ENCODE measurements at regions not wholly inside any gene's neighbourhood (a gene's known extent, or its start where the extent isn't known, plus 50 kb on each side); places are given as distances from the start of the nearest gene placed in this dataset.
"Not testable (repeated sequence)": the region's sequence is repeated elsewhere in the genome, so short reads cannot be mapped to it uniquely, and the experiment has no call there.

- DNase-seq (no peak), ATAC-seq (no peak)
- TF ChIP-seq, protein P1, sequence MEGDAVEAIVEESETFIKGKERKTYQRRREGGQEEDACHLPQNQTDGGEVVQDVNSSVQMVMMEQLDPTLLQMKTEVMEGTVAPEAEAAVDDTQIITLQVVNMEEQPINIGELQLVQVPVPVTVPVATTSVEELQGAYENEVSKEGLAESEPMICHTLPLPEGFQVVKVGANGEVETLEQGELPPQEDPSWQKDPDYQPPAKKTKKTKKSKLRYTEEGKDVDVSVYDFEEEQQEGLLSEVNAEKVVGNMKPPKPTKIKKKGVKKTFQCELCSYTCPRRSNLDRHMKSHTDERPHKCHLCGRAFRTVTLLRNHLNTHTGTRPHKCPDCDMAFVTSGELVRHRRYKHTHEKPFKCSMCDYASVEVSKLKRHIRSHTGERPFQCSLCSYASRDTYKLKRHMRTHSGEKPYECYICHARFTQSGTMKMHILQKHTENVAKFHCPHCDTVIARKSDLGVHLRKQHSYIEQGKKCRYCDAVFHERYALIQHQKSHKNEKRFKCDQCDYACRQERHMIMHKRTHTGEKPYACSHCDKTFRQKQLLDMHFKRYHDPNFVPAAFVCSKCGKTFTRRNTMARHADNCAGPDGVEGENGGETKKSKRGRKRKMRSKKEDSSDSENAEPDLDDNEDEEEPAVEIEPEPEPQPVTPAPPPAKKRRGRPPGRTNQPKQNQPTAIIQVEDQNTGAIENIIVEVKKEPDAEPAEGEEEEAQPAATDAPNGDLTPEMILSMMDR (IDR thresholded peaks at IDR 0.05) = no peak
- no peak overlapping the region for H3K4me3 ChIP-seq
- no peak overlapping the region for H3K27ac ChIP-seq
- intact Hi-C loops (cut with DNase I) = no loop called here
- H3K9me3 ChIP-seq = peaks cover 0 to 8% of the 10 kb centered on the region in 2 donors
- no peaks in the 10 kb centered on the region for H3K36me3 ChIP-seq
- H3K27me3 ChIP-seq = no peaks in the 10 kb centered on the region
- no peaks in the 10 kb centered on the region for H3K4me1 ChIP-seq
These were observed 92.8 kb upstream of the EPB41L4A start for GRCh38 chr5:112511920-112512319.

GRCh38 chr5:112512901-112513300 lies 93.8 kb upstream of the EPB41L4A start:
- no peak for ATAC-seq
- H3K4me3 ChIP-seq = no peak overlapping the region
- no peak for DNase-seq

DNA sequence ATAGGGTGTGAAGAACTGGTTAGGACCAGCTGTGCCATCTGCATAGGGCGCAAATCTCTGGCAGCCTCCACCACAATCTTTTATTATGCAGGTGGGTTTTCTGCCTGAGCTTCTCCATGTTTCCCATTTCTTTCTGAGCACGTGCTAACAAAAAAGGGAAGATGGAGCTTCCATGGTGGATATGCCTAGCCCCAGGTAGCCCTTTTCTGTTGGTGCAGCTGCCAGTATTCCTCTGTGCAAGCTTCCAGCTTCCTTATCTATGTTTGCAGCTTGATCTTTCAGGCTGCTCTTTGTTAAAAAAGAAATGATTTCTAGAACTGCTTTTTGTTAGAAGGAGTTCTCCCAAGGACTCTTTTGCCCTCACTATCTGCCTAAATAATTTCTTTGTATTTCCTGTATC lies 95.0 kb upstream of the EPB41L4A start:
- TF ChIP-seq, protein P1 (IDR thresholded peaks at IDR 0.05) = no peak
- ATAC-seq (no peak), DNase-seq (no peak)
- Histone ChIP-seq H3K27me3 (no peaks in the 10 kb centered on the region), H3K4me3 (no peak overlapping the region), H3K36me3 (no peaks in the 10 kb centered on the region), H3K9me3 (peaks cover 0 to 12% of the 10 kb centered on the region in 2 donors), H3K4me1 (no peaks in the 10 kb centered on the region), H3K27ac (no peak overlapping the region)
- intact Hi-C loops (cut with DNase I) = no loop called here

More at GRCh38 chr5:112512901-112513300, 93.8 kb upstream of the EPB41L4A start:
- Histone ChIP-seq H3K4me1 (no peaks in the 10 kb centered on the region), H3K9me3 (peaks cover 0 to 9% of the 10 kb centered on the region in 2 donors), H3K27me3 (no peaks in the 10 kb centered on the region), H3K36me3 (no peaks in the 10 kb centered on the region), H3K27ac (no peak overlapping the region)
- TF ChIP-seq, protein P1 (IDR thresholded peaks at IDR 0.05) = no peak
- intact Hi-C loops (cut with DNase I) = no loop called here

GRCh38 chr5:112520474-112520873 lies 101.4 kb upstream of the EPB41L4A start:
- H3K4me1 ChIP-seq; H3K27ac ChIP-seq; ATAC-seq; intact Hi-C loops (cut with DNase I); H3K27me3 ChIP-seq; H3K36me3 ChIP-seq; H3K4me3 ChIP-seq; DNase-seq; H3K9me3 ChIP-seq: not testable (repeated sequence)

- ATAC-seq; intact Hi-C loops (cut with DNase I); H3K4me1 ChIP-seq; H3K36me3 ChIP-seq; H3K27me3 ChIP-seq; H3K4me3 ChIP-seq; DNase-seq; H3K9me3 ChIP-seq; H3K27ac ChIP-seq: not testable (repeated sequence)
These were observed 104.0 kb upstream of the EPB41L4A start for GRCh38 chr5:112522891-112523673.

GRCh38 chr5:112523674-112524263 lies 104.7 kb upstream of the EPB41L4A start:
- H3K36me3 ChIP-seq; intact Hi-C loops (cut with DNase I); H3K4me1 ChIP-seq; H3K4me3 ChIP-seq; DNase-seq; ATAC-seq; H3K9me3 ChIP-seq; H3K27me3 ChIP-seq; H3K27ac ChIP-seq: not testable (repeated sequence)

All from left lung (tissue), 4 donors.